ENCODE measurements at regions not wholly inside any gene's neighbourhood (a gene's known extent, or its start where the extent isn't known, plus 50 kb on each side); places are given as distances from the start of the nearest gene placed in this dataset.

DNA sequence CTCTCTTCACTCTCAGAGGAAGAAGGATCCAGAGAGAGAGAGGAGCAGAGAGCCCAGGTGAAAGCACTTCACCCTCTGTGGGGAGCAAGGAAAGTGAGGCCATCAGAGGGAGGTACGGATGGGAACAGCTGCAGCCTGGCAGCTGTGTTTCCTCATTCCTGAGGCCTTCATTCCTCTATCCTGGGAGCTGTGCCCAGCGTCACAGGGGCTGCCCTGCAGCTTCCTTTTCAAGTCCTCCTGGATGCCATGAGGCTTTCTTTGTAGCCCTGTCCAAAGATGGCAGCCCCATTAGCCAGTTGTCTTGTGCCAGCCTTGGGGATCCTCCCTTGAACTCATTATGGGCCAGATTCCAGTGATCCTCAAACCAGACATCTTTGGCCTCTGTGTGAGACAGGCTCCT, 76.8 kb upstream of the PCDH8 start:
- Histone ChIP-seq H3K9ac (ENCODE audit: insufficient read depth in 1 of 2, low read length in 2 of 2) (no peak overlapping the region), H3K36me3 (ENCODE audit: control insufficient read depth in 4 of 4, insufficient read depth in 4 of 4, low read length in 4 of 4) (no peaks in the 10 kb centered on the region), H3K4me1 (ENCODE audit: control insufficient read depth in 5 of 5, insufficient read depth in 5 of 5, low read length in 5 of 5) (no peaks in the 10 kb centered on the region), H3K4me3 (no peak overlapping the region), H3K27ac (ENCODE audit: low read depth in 1 of 2, low read length in 1 of 2) (no peak overlapping the region), H3K27me3 (ENCODE audit: control insufficient read depth in 3 of 3, insufficient read depth in 3 of 3, low read length in 2 of 3) (no peaks in the 10 kb centered on the region), H3K9me3 (ENCODE audit: control insufficient read depth in 4 of 4, insufficient read depth in 3 of 4, low read length in 3 of 4) (peaks cover 0 to 3% (median 0%) of the 10 kb centered on the region in 4 donors)
- TF ChIP-seq, protein P1, sequence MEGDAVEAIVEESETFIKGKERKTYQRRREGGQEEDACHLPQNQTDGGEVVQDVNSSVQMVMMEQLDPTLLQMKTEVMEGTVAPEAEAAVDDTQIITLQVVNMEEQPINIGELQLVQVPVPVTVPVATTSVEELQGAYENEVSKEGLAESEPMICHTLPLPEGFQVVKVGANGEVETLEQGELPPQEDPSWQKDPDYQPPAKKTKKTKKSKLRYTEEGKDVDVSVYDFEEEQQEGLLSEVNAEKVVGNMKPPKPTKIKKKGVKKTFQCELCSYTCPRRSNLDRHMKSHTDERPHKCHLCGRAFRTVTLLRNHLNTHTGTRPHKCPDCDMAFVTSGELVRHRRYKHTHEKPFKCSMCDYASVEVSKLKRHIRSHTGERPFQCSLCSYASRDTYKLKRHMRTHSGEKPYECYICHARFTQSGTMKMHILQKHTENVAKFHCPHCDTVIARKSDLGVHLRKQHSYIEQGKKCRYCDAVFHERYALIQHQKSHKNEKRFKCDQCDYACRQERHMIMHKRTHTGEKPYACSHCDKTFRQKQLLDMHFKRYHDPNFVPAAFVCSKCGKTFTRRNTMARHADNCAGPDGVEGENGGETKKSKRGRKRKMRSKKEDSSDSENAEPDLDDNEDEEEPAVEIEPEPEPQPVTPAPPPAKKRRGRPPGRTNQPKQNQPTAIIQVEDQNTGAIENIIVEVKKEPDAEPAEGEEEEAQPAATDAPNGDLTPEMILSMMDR (IDR thresholded peaks at IDR 0.05; ENCODE audit: control extremely low read depth, extremely low read depth), result no peak
- WGBS, 2 donors, result 28 to 34% methylated on average over 2 of the region's 2 CpGs
- ATAC-seq (ENCODE audit: insufficient read depth, low FRiP score), result no peak
- DNase-seq, result peak in 1 of 3 donors; percentile 16

DNA sequence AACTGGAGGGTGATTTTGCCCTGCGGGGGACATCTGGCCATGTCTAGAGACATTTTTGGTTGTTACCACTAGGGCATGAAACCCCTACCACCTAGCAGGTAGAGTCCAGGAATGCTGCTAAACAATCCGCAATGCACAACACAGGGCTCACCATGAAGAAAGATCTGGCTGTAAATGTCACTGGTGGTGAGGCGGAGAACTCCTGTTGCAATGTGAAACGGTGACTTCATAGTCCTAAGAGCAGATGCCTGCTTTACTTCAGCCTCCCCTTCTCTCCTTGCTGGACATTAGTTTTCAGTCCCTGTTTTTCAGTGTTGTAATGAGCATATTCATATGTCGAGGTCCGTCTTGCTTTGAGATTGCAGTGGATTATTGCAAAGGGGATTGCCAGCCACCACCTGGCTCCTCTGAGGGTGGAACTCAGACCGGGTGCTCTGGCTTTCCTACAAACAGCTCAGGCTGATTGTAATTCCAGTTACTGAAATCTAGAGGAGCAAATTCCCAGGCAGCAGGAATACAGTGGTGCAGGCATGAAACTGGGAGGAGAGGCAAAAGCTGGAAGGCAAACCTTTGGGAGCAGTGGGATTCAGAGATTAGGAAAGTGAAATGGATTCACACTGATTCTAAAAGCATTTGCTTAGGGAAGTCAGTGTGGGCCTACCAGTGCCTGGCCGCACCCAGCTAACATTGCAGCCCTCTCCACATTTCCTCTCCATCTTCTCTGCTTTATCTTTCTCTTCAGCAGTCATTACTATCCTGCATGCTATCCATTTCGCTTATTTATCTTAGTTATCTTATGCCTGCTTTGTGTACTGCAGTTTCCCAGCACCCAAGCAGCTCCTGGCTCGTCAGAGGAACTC, 76.1 kb upstream of the PCDH8 start:
- H3K27ac ChIP-seq (ENCODE audit: low read depth in 1 of 2, low read length in 1 of 2), result no peak overlapping the region
- no peak overlapping the region for H3K9ac ChIP-seq (ENCODE audit: insufficient read depth in 1 of 2, low read length in 2 of 2)
- WGBS, 2 donors, result 70 to 83% methylated on average over 10 of the region's 10 CpGs
- peaks cover 0 to 3% (median 0%) of the 10 kb centered on the region in 4 donors for H3K9me3 ChIP-seq (ENCODE audit: control insufficient read depth in 4 of 4, insufficient read depth in 3 of 4, low read length in 3 of 4)
- ATAC-seq (ENCODE audit: insufficient read depth, low FRiP score), result no peak
- no peak overlapping the region for H3K4me3 ChIP-seq
- H3K27me3 ChIP-seq (ENCODE audit: control insufficient read depth in 3 of 3, insufficient read depth in 3 of 3, low read length in 2 of 3), result no peaks in the 10 kb centered on the region
- DNase-seq, result no peak
- H3K4me1 ChIP-seq (ENCODE audit: control insufficient read depth in 5 of 5, insufficient read depth in 5 of 5, low read length in 5 of 5), result no peaks in the 10 kb centered on the region
- TF ChIP-seq, protein P1 (IDR thresholded peaks at IDR 0.05; ENCODE audit: control extremely low read depth, extremely low read depth), result no peak
- H3K36me3 ChIP-seq (ENCODE audit: control insufficient read depth in 4 of 4, insufficient read depth in 4 of 4, low read length in 4 of 4), result no peaks in the 10 kb centered on the region

- Histone ChIP-seq H3K4me1 (ENCODE audit: control insufficient read depth in 5 of 5, insufficient read depth in 5 of 5, low read length in 5 of 5) (no peaks in the 10 kb centered on the region), H3K9ac (ENCODE audit: insufficient read depth in 1 of 2, low read length in 2 of 2) (no peak overlapping the region), H3K36me3 (ENCODE audit: control insufficient read depth in 4 of 4, insufficient read depth in 4 of 4, low read length in 4 of 4) (no peaks in the 10 kb centered on the region), H3K27ac (ENCODE audit: low read depth in 1 of 2, low read length in 1 of 2) (no peak overlapping the region), H3K4me3 (no peak overlapping the region), H3K9me3 (ENCODE audit: control insufficient read depth in 4 of 4, insufficient read depth in 3 of 4, low read length in 3 of 4) (peaks cover 0 to 4% (median 0%) of the 10 kb centered on the region in 4 donors), H3K27me3 (ENCODE audit: control insufficient read depth in 3 of 3, insufficient read depth in 3 of 3, low read length in 2 of 3) (no peaks in the 10 kb centered on the region)
- DNase-seq (no peak), ATAC-seq (ENCODE audit: insufficient read depth, low FRiP score) (no peak)
- TF ChIP-seq, protein P1 (IDR thresholded peaks at IDR 0.05; ENCODE audit: control extremely low read depth, extremely low read depth), result no peak
- WGBS, 2 donors, result 93 to 100% methylated on average over 1 of the region's 1 CpG
Measured at GRCh38 chr13:52922961-52923360, 74.5 kb upstream of the PCDH8 start.
